ENCODE measurements at regions not wholly inside any gene's neighbourhood (a gene's known extent, or its start where the extent isn't known, plus 50 kb on each side); places are given as distances from the start of the nearest gene placed in this dataset.

DNA sequence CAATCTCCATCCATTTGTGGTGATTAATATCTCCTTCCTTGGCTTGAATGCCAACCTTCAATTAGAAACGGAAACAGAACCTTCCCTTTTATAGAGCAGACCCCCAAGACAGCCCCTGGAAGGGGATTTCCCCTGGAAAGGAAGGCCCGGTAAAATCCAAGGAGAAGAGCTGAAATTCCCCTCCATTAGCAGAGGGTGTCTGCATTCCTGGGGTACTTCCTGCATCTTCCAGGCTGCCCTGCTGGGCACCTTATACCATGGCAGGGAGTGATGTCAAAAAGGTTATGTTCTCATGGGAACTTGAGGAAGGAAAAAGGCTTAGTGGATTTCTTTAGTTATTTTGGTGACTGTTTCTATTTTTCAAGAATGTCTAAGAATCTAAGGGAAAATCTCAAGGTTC is 116.7 kb upstream of the NEO1 start:
- no peak overlapping the region for H3K4ac ChIP-seq (ENCODE audit: low read depth, low read length)
- no peaks in the 10 kb centered on the region for H3K79me2 ChIP-seq (ENCODE audit: insufficient read depth, low read length)
- no peaks in the 10 kb centered on the region; a peak in 1 of 5 replicates for H3K9me3 Mint-ChIP-seq
- peaks cover 3% of the 10 kb centered on the region for H3K27me3 Mint-ChIP-seq (ENCODE audit: low read depth)
- H2BK120ac ChIP-seq (ENCODE audit: low read depth, low read length, poor library complexity, severe bottlenecking): no peak overlapping the region
- no peak overlapping the region; the same call in 1 of the 2 replicates for H2BK15ac ChIP-seq (ENCODE audit: low read depth, low read length)
- H3K14ac ChIP-seq (ENCODE audit: insufficient read depth, low read length): no peak overlapping the region
- H4K20me1 ChIP-seq (ENCODE audit: control insufficient read depth, insufficient read depth, insufficient read length): no peaks in the 10 kb centered on the region
- H3K23me2 ChIP-seq (ENCODE audit: insufficient read length, low read depth, low read length, poor library complexity, severe bottlenecking): no peaks in the 10 kb centered on the region
- H3K27ac ChIP-seq (ENCODE audit: insufficient read length, low read depth, low read length): no peak overlapping the region
- H4K5ac ChIP-seq (ENCODE audit: insufficient read length, low read depth, low read length): no peak overlapping the region
- H3K18ac ChIP-seq (ENCODE audit: insufficient read length, low read depth, low read length): no peak overlapping the region
- H3K4me3 Mint-ChIP-seq: no peak overlapping the region
- no peak overlapping the region for H2AFZ ChIP-seq (ENCODE audit: low read length)
- H3K27me3 ChIP-seq (ENCODE audit: insufficient read depth, low read length): no peaks in the 10 kb centered on the region
- no peak overlapping the region for H3K27ac Mint-ChIP-seq
- no peak overlapping the region for H3K4me2 ChIP-seq (ENCODE audit: insufficient read depth, insufficient read length, low read length)
- no peak overlapping the region for H3T11ph ChIP-seq (ENCODE audit: low read length)
- H2AK5ac ChIP-seq (ENCODE audit: insufficient read length, low read length): no peak overlapping the region
- DNase-seq: no peak
- H4K8ac ChIP-seq (replicated peaks; ENCODE audit: insufficient read length, low read depth, low read length): no peak overlapping the region
- no peak overlapping the region for H3K9ac ChIP-seq (ENCODE audit: extremely low read depth, insufficient read length, low read length)
- no peak overlapping the region for H2BK12ac ChIP-seq (ENCODE audit: insufficient read length, low read depth, low read length)
- no peak overlapping the region for H3K56ac ChIP-seq (ENCODE audit: insufficient read length, low read depth, low read length)
- H3K4me1 Mint-ChIP-seq: peaks cover 14 to 18% of the 10 kb centered on the region in 2 experiments
- no peak overlapping the region for H3K23ac ChIP-seq (ENCODE audit: insufficient read length, low read depth, low read length)
- H2BK5ac ChIP-seq (ENCODE audit: insufficient read length, low read length): no peak overlapping the region
- no peak overlapping the region for H4K91ac ChIP-seq (ENCODE audit: insufficient read length, low read depth, low read length)
- H3K4me1 ChIP-seq (ENCODE audit: insufficient read depth, low read length): no peaks in the 10 kb centered on the region
- no peaks in the 10 kb centered on the region for H3K9me3 ChIP-seq (ENCODE audit: control insufficient read depth, low read depth, low read length)
- no CpG with 5 or more reads among the region's 2 CpGs for WGBS (ENCODE audit: extremely low coverage, insufficient read length, low lambda C conversion rate)
- H3K79me1 ChIP-seq (ENCODE audit: insufficient read depth, low read depth, low read length, poor library complexity, severe bottlenecking): no peaks in the 10 kb centered on the region
- H2BK20ac ChIP-seq (ENCODE audit: low read depth, low read length, poor library complexity, severe bottlenecking): no peak overlapping the region
- H3K36me3 Mint-ChIP-seq (ENCODE audit: insufficient read depth in 1 of 3, low read depth in 3 of 3): no peaks in the 10 kb centered on the region
- TF ChIP-seq CTCF (conservative IDR thresholded peaks at IDR 0.05): no peak
